HG02884 (cell line): ENCODE measurements at regions not wholly inside any gene's neighbourhood (a gene's known extent, or its start where the extent isn't known, plus 50 kb on each side); places are given as distances from the start of the nearest gene placed in this dataset.
"Not testable (repeated sequence)": the region's sequence is repeated elsewhere in the genome, so short reads cannot be mapped to it uniquely, and the experiment has no call there.

Experiments used
- ATAC-seq: cut with Tn5 transposase; IDR thresholded peaks from one replicate; pipeline ENCODE4 v1.9.1; 2021; ENCODE audit warnings: mild to moderate bottlenecking, moderate library complexity; ENCODE audit not compliant: unreplicated experiment

- ATAC-seq = no peak
Measured at GRCh38 chr21:39083377-39084008, 99.8 kb downstream of the PSMG1 start.

- ATAC-seq = no peak
Measured at GRCh38 chr21:39082656-39083376, 100.4 kb downstream of the PSMG1 start.

- no peak for ATAC-seq
Measured at GRCh38 chr21:39080366-39080765, 102.9 kb downstream of the PSMG1 start.

- ATAC-seq = no peak
Measured at GRCh38 chr21:39079617-39080016, 103.6 kb downstream of the PSMG1 start.

GRCh38 chr21:39078322-39079065 is 104.8 kb downstream of the PSMG1 start:
- ATAC-seq = no peak

- no peak for ATAC-seq
Measured at GRCh38 chr21:39077876-39078275, 105.4 kb downstream of the PSMG1 start.

- ATAC-seq = no peak
Measured at GRCh38 chr21:39074508-39074907, 108.7 kb downstream of the PSMG1 start.

- no peak for ATAC-seq
Measured at GRCh38 chr21:39073717-39074116, 109.5 kb downstream of the PSMG1 start.

GRCh38 chr21:39073063-39073462 is 110.2 kb downstream of the PSMG1 start:
- no peak for ATAC-seq

- ATAC-seq = no peak
Measured at GRCh38 chr21:39072468-39072867, 110.8 kb downstream of the PSMG1 start.

GRCh38 chr21:39071623-39072214 is 111.5 kb downstream of the PSMG1 start:
- ATAC-seq = no peak

- not testable (repeated sequence) for ATAC-seq
Measured at GRCh38 chr21:39069856-39070255, 113.4 kb downstream of the PSMG1 start.

- ATAC-seq = no peak
Measured at GRCh38 chr21:39066829-39067780, 116.1 kb downstream of the PSMG1 start.

- ATAC-seq = no peak
Measured at GRCh38 chr21:39065917-39066316, 117.3 kb downstream of the PSMG1 start.

GRCh38 chr21:39064325-39065012 is 118.8 kb downstream of the PSMG1 start:
- no peak for ATAC-seq

- no peak for ATAC-seq
Measured at GRCh38 chr21:39063517-39063916, 119.7 kb downstream of the PSMG1 start.

GRCh38 chr21:39062196-39062595 is 121.1 kb downstream of the PSMG1 start:
- ATAC-seq = no peak

GRCh38 chr21:39061766-39062165 is 121.5 kb downstream of the PSMG1 start:
- no peak for ATAC-seq

- no peak for ATAC-seq
Measured at GRCh38 chr21:39060485-39061083, 122.7 kb downstream of the PSMG1 start.
